Lower leg skin (tissue), 4 donors: ENCODE measurements at regions not wholly inside any gene's neighbourhood (a gene's known extent, or its start where the extent isn't known, plus 50 kb on each side); places are given as distances from the start of the nearest gene placed in this dataset.

Source experiments
- DNase-seq, 2 donors: peaks; one replicate each; pipeline ENCODE4 v3.0.0-alpha.2; 2019; ENCODE audit warnings: low spot score in 2 of 2
- H3K4me3 ChIP-seq: fragments of 200-600 bp; sonication (generic); 2 replicates; pipeline ENCODE4 v1.5.1; 2017; ENCODE audit warnings: mild to moderate bottlenecking, low read depth; ENCODE audit not compliant: poor library complexity, severe bottlenecking
- POLR2A ChIP-seq, 2 donors: fragments of 450-650 bp; IDR thresholded peaks; one replicate each; pipeline ENCODE4 v1.6.1; 2016 to 2017; ENCODE audit warnings: antibody characterized with exemption in 2 of 2, mild to moderate bottlenecking in 1 of 2, moderate library complexity in 1 of 2
- WGBS, 2 donors: methylation state at CpG; one replicate each; pipeline ENCODE4 v1.1.5; 2018; 5-methylcytosine and 5-hydroxymethylcytosine counted together
- intact Hi-C: fragments of 100-400 bp; cut with DNase I; formaldehyde crosslinking; loops from one replicate; pipeline ENCODE4 v1.15.0; 2023; ENCODE audit warnings: low total_unique reads
- TF ChIP-seq, protein P1 (sequence below), 3 donors: fragments of 450-650 bp; IDR thresholded peaks; one replicate each; pipeline ENCODE4 v1.5.1; 2016; ENCODE audit warnings: antibody characterized with exemption in 3 of 3, mild to moderate bottlenecking in 3 of 3, moderate library complexity in 2 of 3

DNA sequence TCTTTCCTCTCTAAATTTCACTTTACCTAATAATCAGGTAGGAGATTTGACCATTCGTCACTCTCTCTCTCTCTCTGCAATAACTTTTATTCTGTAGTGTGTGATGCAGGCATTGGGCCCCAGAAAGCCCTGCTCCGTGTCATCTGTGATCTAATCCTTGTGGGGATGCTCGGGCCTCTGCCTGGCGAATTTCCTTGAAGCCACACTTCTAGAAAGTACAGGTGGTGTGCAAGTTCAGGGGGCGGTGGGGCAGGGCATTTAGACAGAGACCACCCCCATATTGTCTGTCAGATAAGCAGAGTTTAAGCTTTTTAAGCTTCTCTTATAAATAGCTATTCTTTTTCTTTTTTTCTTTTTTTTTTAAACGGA lies 53.4 kb upstream of the GPR12 start:
- WGBS, 2 donors: 40 to 48% methylated on average over 6 of the region's 6 CpGs
- H3K4me3 ChIP-seq: no peak overlapping the region
- intact Hi-C loops: no loop called here
- peak in 1 of 2 donors; percentile 69 for DNase-seq
- TF ChIP-seq, protein P1, sequence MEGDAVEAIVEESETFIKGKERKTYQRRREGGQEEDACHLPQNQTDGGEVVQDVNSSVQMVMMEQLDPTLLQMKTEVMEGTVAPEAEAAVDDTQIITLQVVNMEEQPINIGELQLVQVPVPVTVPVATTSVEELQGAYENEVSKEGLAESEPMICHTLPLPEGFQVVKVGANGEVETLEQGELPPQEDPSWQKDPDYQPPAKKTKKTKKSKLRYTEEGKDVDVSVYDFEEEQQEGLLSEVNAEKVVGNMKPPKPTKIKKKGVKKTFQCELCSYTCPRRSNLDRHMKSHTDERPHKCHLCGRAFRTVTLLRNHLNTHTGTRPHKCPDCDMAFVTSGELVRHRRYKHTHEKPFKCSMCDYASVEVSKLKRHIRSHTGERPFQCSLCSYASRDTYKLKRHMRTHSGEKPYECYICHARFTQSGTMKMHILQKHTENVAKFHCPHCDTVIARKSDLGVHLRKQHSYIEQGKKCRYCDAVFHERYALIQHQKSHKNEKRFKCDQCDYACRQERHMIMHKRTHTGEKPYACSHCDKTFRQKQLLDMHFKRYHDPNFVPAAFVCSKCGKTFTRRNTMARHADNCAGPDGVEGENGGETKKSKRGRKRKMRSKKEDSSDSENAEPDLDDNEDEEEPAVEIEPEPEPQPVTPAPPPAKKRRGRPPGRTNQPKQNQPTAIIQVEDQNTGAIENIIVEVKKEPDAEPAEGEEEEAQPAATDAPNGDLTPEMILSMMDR (IDR thresholded peaks at IDR 0.05): no peak
- no peak for TF ChIP-seq POLR2A (IDR thresholded peaks at IDR 0.05)

DNA sequence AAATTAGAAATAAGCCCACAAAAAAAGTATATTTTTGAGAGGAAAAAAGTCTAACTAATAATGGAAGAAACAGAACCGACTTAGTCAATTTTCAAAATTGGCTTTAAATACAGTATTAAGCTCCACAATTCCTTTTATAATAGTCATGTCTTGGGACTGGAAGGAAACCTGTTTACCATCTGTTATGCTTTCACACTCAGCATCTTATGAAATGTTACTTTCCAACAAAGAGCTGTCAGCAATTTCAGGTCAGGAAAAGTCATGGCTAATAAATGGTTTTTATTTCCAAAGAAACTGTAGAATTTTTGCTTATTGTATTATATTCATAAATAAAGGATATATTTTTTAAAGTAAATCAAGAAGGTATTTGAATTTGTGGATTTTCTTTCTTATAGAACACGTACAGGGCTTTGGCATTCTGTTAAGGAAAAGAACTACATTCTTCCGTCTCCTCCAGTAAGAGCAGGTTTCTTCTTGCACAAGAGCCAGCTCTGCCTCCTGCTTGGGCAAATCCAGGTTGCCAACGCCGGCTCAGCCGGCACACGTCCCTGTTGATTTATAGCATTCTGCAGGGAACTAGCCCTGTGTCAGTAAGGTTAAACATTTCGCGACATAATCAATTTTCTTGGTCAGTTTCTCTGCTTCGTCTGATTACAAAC lies 52.9 kb upstream of the GPR12 start:
- intact Hi-C loops: no loop called here
- H3K4me3 ChIP-seq: no peak overlapping the region
- DNase-seq: peak in 1 of 2 donors; percentile 76

GRCh38 chr13:26811581-26811980 lies 51.0 kb upstream of the GPR12 start:
- no peak overlapping the region for H3K4me3 ChIP-seq
- TF ChIP-seq, protein P1 (IDR thresholded peaks at IDR 0.05): no peak
- no peak for TF ChIP-seq POLR2A (IDR thresholded peaks at IDR 0.05)
- DNase-seq: peak in 1 of 2 donors; percentile 60
- intact Hi-C loops: no loop called here
- WGBS, 2 donors: 52 to 81% methylated on average over 3 of the region's 3 CpGs

More for the DNA sequence above, 52.9 kb upstream of the GPR12 start:
- TF ChIP-seq, protein P1 (IDR thresholded peaks at IDR 0.05): no peak
- no peak for TF ChIP-seq POLR2A (IDR thresholded peaks at IDR 0.05)
- WGBS, 2 donors: 24 to 27% methylated on average over 10 of the region's 10 CpGs
